SH-SY5Y (cell line): ENCODE measurements at regions not wholly inside any gene's neighbourhood (a gene's known extent, or its start where the extent isn't known, plus 50 kb on each side); places are given as distances from the start of the nearest gene placed in this dataset.

ENCODE experiments used
- GATA2 ChIP-seq: IDR thresholded peaks from 2 replicates; pipeline ENCODE4 v1.6.1; 2011; ENCODE audit warnings: mild to moderate bottlenecking, low read depth, low read length
- GATA3 ChIP-seq: IDR thresholded peaks from 2 replicates; pipeline ENCODE4 v1.6.1; 2011; ENCODE audit warnings: low read depth, mild to moderate bottlenecking, low read length, moderate library complexity

DNA sequence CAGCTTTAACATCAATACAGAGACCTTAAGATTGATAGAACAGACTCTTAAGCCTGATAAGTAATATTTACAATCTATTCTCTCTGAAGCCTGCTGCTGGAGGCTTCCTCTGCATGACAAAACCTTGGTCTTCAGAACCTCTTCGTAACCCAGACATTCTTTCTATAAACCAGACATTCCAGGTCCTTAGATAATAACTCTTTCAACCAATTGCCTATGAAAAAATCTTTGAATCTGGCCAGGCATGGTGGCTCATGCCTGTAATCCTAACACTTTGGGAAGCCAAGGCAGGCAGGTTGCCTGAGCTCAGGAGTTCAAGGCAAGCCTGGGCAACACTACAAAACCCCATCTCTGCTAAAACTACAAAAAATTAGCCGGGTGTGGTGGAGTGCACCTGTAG, 327.8 kb downstream of the ENC1 start:
- TF ChIP-seq GATA2 (no peak), GATA3 (no peak)
